ES-I3 (cell line): ENCODE measurements at regions not wholly inside any gene's neighbourhood (a gene's known extent, or its start where the extent isn't known, plus 50 kb on each side); places are given as distances from the start of the nearest gene placed in this dataset.

Experiments used
- H3K36me3 ChIP-seq: 2 replicates; pipeline ENCODE4 v1.6.1; 2013; ENCODE audit warnings: mild to moderate bottlenecking, low read length, control low read depth, moderate library complexity; ENCODE audit not compliant: insufficient read depth
- H3K4me1 ChIP-seq: 2 replicates; pipeline ENCODE4 v1.6.1; 2013; ENCODE audit warnings: mild to moderate bottlenecking, control low read depth, low read length; ENCODE audit not compliant: insufficient read depth
- H3K9ac ChIP-seq: 2 replicates; pipeline ENCODE4 v1.6.1; 2013; ENCODE audit warnings: low read depth, mild to moderate bottlenecking, low read length, moderate library complexity
- H3K9me3 ChIP-seq: 2 replicates; pipeline ENCODE4 v1.6.1; 2013; ENCODE audit warnings: mild to moderate bottlenecking, low read length, moderate library complexity; ENCODE audit not compliant: control insufficient read depth, insufficient read depth

GRCh38 chr2:128720080-128721022 is 401.7 kb upstream of the HS6ST1 start:
- Histone ChIP-seq H3K36me3 (no peaks in the 10 kb centered on the region), H3K9me3 (no peaks in the 10 kb centered on the region), H3K4me1 (no peaks in the 10 kb centered on the region), H3K9ac (no peak overlapping the region)

GRCh38 chr2:128721096-128721495 is 402.4 kb upstream of the HS6ST1 start:
- H3K9ac ChIP-seq, result no peak overlapping the region
- no peaks in the 10 kb centered on the region for H3K9me3 ChIP-seq
- no peaks in the 10 kb centered on the region for H3K36me3 ChIP-seq
- no peaks in the 10 kb centered on the region for H3K4me1 ChIP-seq

GRCh38 chr2:128722489-128722888 is 403.8 kb upstream of the HS6ST1 start:
- Histone ChIP-seq H3K4me1 (no peaks in the 10 kb centered on the region), H3K9me3 (no peaks in the 10 kb centered on the region), H3K36me3 (no peaks in the 10 kb centered on the region), H3K9ac (no peak overlapping the region)

- Histone ChIP-seq H3K9ac (no peak overlapping the region), H3K36me3 (no peaks in the 10 kb centered on the region), H3K9me3 (no peaks in the 10 kb centered on the region), H3K4me1 (no peaks in the 10 kb centered on the region)
Measured at GRCh38 chr2:128724547-128724946, 405.9 kb upstream of the HS6ST1 start.

- Histone ChIP-seq H3K9me3 (no peaks in the 10 kb centered on the region), H3K9ac (no peak overlapping the region), H3K36me3 (no peaks in the 10 kb centered on the region), H3K4me1 (no peaks in the 10 kb centered on the region)
Measured at GRCh38 chr2:128724972-128725371, 406.3 kb upstream of the HS6ST1 start.

- Histone ChIP-seq H3K9me3 (no peaks in the 10 kb centered on the region), H3K36me3 (no peaks in the 10 kb centered on the region), H3K4me1 (no peaks in the 10 kb centered on the region), H3K9ac (no peak overlapping the region)
Measured at GRCh38 chr2:128726236-128726635, 407.6 kb upstream of the HS6ST1 start.

- Histone ChIP-seq H3K36me3 (no peaks in the 10 kb centered on the region), H3K9ac (no peak overlapping the region), H3K9me3 (no peaks in the 10 kb centered on the region), H3K4me1 (no peaks in the 10 kb centered on the region)
Measured at GRCh38 chr2:128726911-128727310, 408.2 kb upstream of the HS6ST1 start.

GRCh38 chr2:128727404-128727803 is 408.7 kb upstream of the HS6ST1 start:
- Histone ChIP-seq H3K4me1 (no peaks in the 10 kb centered on the region), H3K36me3 (no peaks in the 10 kb centered on the region), H3K9ac (no peak overlapping the region), H3K9me3 (no peaks in the 10 kb centered on the region)

- H3K36me3 ChIP-seq, result no peaks in the 10 kb centered on the region
- no peaks in the 10 kb centered on the region for H3K9me3 ChIP-seq
- H3K4me1 ChIP-seq, result no peaks in the 10 kb centered on the region
- H3K9ac ChIP-seq, result no peak overlapping the region
Measured at GRCh38 chr2:128727914-128728313, 409.2 kb upstream of the HS6ST1 start.

- no peaks in the 10 kb centered on the region for H3K4me1 ChIP-seq
- H3K9ac ChIP-seq, result no peak overlapping the region
- no peaks in the 10 kb centered on the region for H3K36me3 ChIP-seq
- H3K9me3 ChIP-seq, result no peaks in the 10 kb centered on the region
Measured at GRCh38 chr2:128729051-128729450, 410.4 kb upstream of the HS6ST1 start.

GRCh38 chr2:128731994-128732650 is 413.5 kb upstream of the HS6ST1 start:
- no peaks in the 10 kb centered on the region for H3K36me3 ChIP-seq
- H3K9ac ChIP-seq, result no peak overlapping the region
- peaks cover 4% of the 10 kb centered on the region; the same call in 1 of the 2 replicates for H3K4me1 ChIP-seq
- H3K9me3 ChIP-seq, result no peaks in the 10 kb centered on the region

- no peaks in the 10 kb centered on the region for H3K36me3 ChIP-seq
Measured at GRCh38 chr2:128732976-128733431, 414.3 kb upstream of the HS6ST1 start.

GRCh38 chr2:128733450-128733849 is 414.8 kb upstream of the HS6ST1 start:
- Histone ChIP-seq H3K9me3 (no peaks in the 10 kb centered on the region), H3K36me3 (no peaks in the 10 kb centered on the region), H3K9ac (no peak overlapping the region), H3K4me1 (peaks cover 4% of the 10 kb centered on the region; the same call in 1 of the 2 replicates)

More at GRCh38 chr2:128732976-128733431, 414.3 kb upstream of the HS6ST1 start:
- Histone ChIP-seq H3K9me3 (no peaks in the 10 kb centered on the region), H3K4me1 (peaks cover 4% of the 10 kb centered on the region; the same call in 1 of the 2 replicates), H3K9ac (no peak overlapping the region)

- Histone ChIP-seq H3K9me3 (no peaks in the 10 kb centered on the region), H3K9ac (no peak overlapping the region), H3K4me1 (peaks cover 4% of the 10 kb centered on the region; the same call in 1 of the 2 replicates), H3K36me3 (no peaks in the 10 kb centered on the region)
Measured at GRCh38 chr2:128734521-128735295, 416.0 kb upstream of the HS6ST1 start.
